Sigmoid colon (tissue), 4 donors: ENCODE measurements at regions not wholly inside any gene's neighbourhood (a gene's known extent, or its start where the extent isn't known, plus 50 kb on each side); places are given as distances from the start of the nearest gene placed in this dataset.

Source experiments
- CTCF ChIP-seq, 4 experiments: fragments of 450-650 bp in 3 of 4; fragments of 200-600 bp in 1 of 4; IDR thresholded peaks; one replicate each; pipeline ENCODE4 v1.5.1; 2016 to 2019; ENCODE audit warnings: antibody characterized with exemption in 4 of 4, mild to moderate bottlenecking in 3 of 4, moderate library complexity in 2 of 4
- EP300 ChIP-seq, 4 donors: sonication (generic); formaldehyde crosslinking; IDR thresholded peaks; one replicate each; pipeline ENCODE4 v1.6.1; 2017; ENCODE audit warnings: antibody characterized with exemption in 4 of 4
- POLR2A ChIP-seq, 2 donors: fragments of 450-650 bp; IDR thresholded peaks; one replicate each; pipeline ENCODE4 v1.6.1; 2016; ENCODE audit warnings: antibody characterized with exemption in 2 of 2, mild to moderate bottlenecking in 2 of 2, moderate library complexity in 2 of 2
- POLR2AphosphoS5 ChIP-seq, 4 donors: sonication (generic); formaldehyde crosslinking; IDR thresholded peaks; one replicate each; pipeline ENCODE4 v1.6.1; 2017; ENCODE audit warnings: antibody characterized with exemption in 4 of 4

DNA sequence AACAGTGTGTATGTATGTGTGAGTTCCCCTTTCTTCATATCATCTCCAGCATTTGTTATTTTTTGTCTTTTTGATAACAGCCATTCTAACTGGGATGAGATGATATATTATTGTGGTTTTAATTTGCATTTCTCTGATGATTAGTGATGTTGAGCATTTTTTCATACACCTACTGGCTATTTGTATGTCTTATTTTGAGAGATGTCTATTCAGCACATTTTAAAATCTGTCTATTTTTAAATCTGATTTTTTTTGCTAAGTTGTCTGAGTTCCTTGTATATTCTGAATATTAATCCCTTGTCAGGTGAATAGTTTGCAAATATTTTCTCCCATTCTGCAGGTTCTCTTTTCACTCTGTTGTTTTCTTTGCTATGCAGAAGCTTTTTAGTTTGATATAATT lies 469.1 kb downstream of the FUT8 start:
- TF ChIP-seq POLR2A (IDR thresholded peaks at IDR 0.05) (no peak), CTCF (IDR thresholded peaks at IDR 0.05) (no peak), POLR2AphosphoS5 (IDR thresholded peaks at IDR 0.05) (no peak), EP300 (IDR thresholded peaks at IDR 0.05) (no peak)
